PC-3 (cell line): ENCODE measurements at regions not wholly inside any gene's neighbourhood (a gene's known extent, or its start where the extent isn't known, plus 50 kb on each side); places are given as distances from the start of the nearest gene placed in this dataset.
"Not testable (repeated sequence)": the region's sequence is repeated elsewhere in the genome, so short reads cannot be mapped to it uniquely, and the experiment has no call there.

Experiments
- ATAC-seq: fragments of 200-7000 bp; cut with Tn5 transposase; 2 replicates; pipeline ENCODE4 v1.9.1; 2020; ENCODE audit warnings: mild to moderate bottlenecking, moderate library complexity
- BruUV-seq: library from RNA; stranded (reverse); fragments of 400-500 nt; replicated peaks from 2 replicates; lab custom pipeline; 2021; lab: Mats Ljungman, UMichigan
- CTCF ChIA-PET: fragments of 300-600 bp; sonication (Branson Sonifier 250); formaldehyde crosslinking; loops from one replicate; lab custom pipeline; 2022; ENCODE audit warnings: antibody characterized with exemption; lab: Charles Lee
- POLR2A ChIA-PET: fragments of 300-600 bp; sonication (Branson Sonifier 250); formaldehyde crosslinking; loops from one replicate; lab custom pipeline; 2022; ENCODE audit warnings: antibody characterized with exemption; ENCODE audit not compliant: unreplicated experiment; lab: Charles Lee
- DNase-seq: peaks from one replicate; pipeline ENCODE4 v3.0.0-alpha.2; 2015
- H2AFZ ChIP-seq: fragments of 300-600 bp; sonication (generic); 2 replicates; pipeline ENCODE4 v1.6.0; 2016; ENCODE audit warnings: antibody characterized with exemption, low read length
- H3F3A ChIP-seq: fragments of 300-600 bp; sonication (generic); one replicate; pipeline ENCODE4 v1.6.0; 2017; ENCODE audit warnings: antibody characterized with exemption, low read length, control low read depth, mild to moderate bottlenecking; ENCODE audit not compliant: unreplicated experiment
- H3K27ac ChIP-seq: fragments of 300-600 bp; sonication (generic); 2 replicates; pipeline ENCODE4 v1.5.1; 2016; ENCODE audit warnings: mild to moderate bottlenecking, low read length
- H3K27me3 ChIP-seq: fragments of 300-600 bp; sonication (generic); 2 replicates; pipeline ENCODE4 v1.6.1; 2016; ENCODE audit warnings: low read length, mixed read lengths
- H3K36me3 ChIP-seq: fragments of 300-600 bp; sonication (generic); 2 replicates; pipeline ENCODE4 v1.6.1; 2016; ENCODE audit warnings: low read depth, mixed run types, low read length, mixed read lengths
- H3K4me1 ChIP-seq: fragments of 300-600 bp; sonication (generic); 2 replicates; pipeline ENCODE4 v1.5.1; 2016; ENCODE audit warnings: low read length; ENCODE audit not compliant: insufficient read depth
- H3K4me2 ChIP-seq: fragments of 300-600 bp; sonication (generic); 2 replicates; pipeline ENCODE4 v1.6.0; 2016; ENCODE audit warnings: low read length
- H3K4me3 ChIP-seq: fragments of 300-600 bp; sonication (generic); 2 replicates; pipeline ENCODE4 v1.5.1; 2016; ENCODE audit warnings: mild to moderate bottlenecking, low read length, mixed read lengths
- H3K79me2 ChIP-seq: fragments of 300-600 bp; sonication (generic); 2 replicates; pipeline ENCODE4 v1.6.1; 2017; ENCODE audit warnings: low read length, mixed read lengths
- H3K9ac ChIP-seq: fragments of 300-600 bp; sonication (generic); 2 replicates; pipeline ENCODE4 v1.6.0; 2016; ENCODE audit warnings: mild to moderate bottlenecking, low read length
- H3K9me2 ChIP-seq: fragments of 300-600 bp; sonication (generic); replicated peaks from 2 replicates; pipeline ENCODE4 v1.6.1; 2016; ENCODE audit warnings: mixed run types, low read length, mixed read lengths
- H3K9me3 ChIP-seq: fragments of 300-600 bp; sonication (generic); 2 replicates; pipeline ENCODE4 v1.6.1; 2016; ENCODE audit warnings: low read length, mixed read lengths
- H4K20me1 ChIP-seq: fragments of 300-600 bp; sonication (generic); 2 replicates; pipeline ENCODE4 v1.6.1; 2016; ENCODE audit warnings: low read length, mixed read lengths
- CTCF ChIP-seq: fragments of 300-600 bp; sonication (generic); conservative IDR thresholded peaks from 2 replicates; pipeline ENCODE4 v1.5.1; 2017; ENCODE audit warnings: antibody characterized with exemption, low read depth, mild to moderate bottlenecking, low read length
- EZH2 ChIP-seq: fragments of 300-600 bp; sonication (generic); IDR thresholded peaks from one replicate; pipeline ENCODE4 v1.6.1; 2017; ENCODE audit warnings: antibody characterized with exemption, mild to moderate bottlenecking, low read length; ENCODE audit not compliant: unreplicated experiment
- EZH2phosphoT487 ChIP-seq: fragments of 300-600 bp; sonication (generic); IDR thresholded peaks from 2 replicates; pipeline ENCODE4 v1.6.1; 2018; ENCODE audit warnings: mild to moderate bottlenecking, antibody characterized with exemption, low read length, borderline replicate concordance
- intact Hi-C: fragments of 100-400 bp; cut with micrococcal nuclease; formaldehyde crosslinking; loops from 2 replicates; pipeline ENCODE4 v1.9.0; 2023

DNA sequence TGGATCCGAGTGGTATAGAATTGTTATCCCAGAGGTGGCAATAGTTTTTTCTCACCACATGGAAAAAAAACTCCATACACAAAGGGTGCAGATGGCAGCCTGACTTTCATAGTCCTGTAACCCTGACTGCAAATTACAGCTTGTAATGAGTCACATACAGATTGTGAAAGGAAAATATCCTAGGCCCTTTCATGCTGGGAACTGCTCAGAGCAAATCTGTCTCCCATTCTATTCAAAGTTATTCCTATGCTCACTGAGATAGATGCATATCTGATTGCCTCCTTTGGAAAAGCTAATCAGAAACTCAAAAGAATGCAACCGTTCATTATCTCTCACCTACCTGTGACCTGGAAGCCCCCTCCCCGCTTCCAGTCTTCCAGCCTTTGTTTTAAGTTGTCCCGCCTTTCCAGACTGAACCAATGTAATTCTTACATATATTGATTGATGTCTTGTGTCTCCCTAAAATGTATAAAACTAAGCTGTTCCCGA is 108.7 kb upstream of the MAP3K4 start:
- Histone ChIP-seq H4K20me1 (no peaks in the 10 kb centered on the region), H3K9ac (no peak overlapping the region), H3K27me3 (no peaks in the 10 kb centered on the region), H3F3A (no peaks in the 10 kb centered on the region), H3K79me2 (no peaks in the 10 kb centered on the region), H3K27ac (no peak overlapping the region), H3K4me3 (no peak overlapping the region), H3K4me1 (peaks cover 6% of the 10 kb centered on the region; the same call in 1 of the 2 replicates), H3K4me2 (no peak overlapping the region), H3K9me3 (no peaks in the 10 kb centered on the region), H3K36me3 (no peaks in the 10 kb centered on the region), H2AFZ (no peak overlapping the region), H3K9me2 (no peaks in the 10 kb centered on the region)
- TF ChIP-seq CTCF (no peak), EZH2 (no peak), EZH2phosphoT487 (no peak)
- no TSS peak for BruUV-seq
- POLR2A ChIA-PET, result no interaction called here
- ATAC-seq (no peak), DNase-seq (no peak)
- CTCF ChIA-PET, result no interaction called here
- intact Hi-C loops, result no loop called here

- Histone ChIP-seq H3K4me3 (no peak overlapping the region), H3K27me3 (no peaks in the 10 kb centered on the region), H3K9ac (no peak overlapping the region), H3F3A (no peaks in the 10 kb centered on the region), H3K27ac (no peak overlapping the region), H3K9me2 (no peaks in the 10 kb centered on the region), H3K4me1 (peaks cover 6% of the 10 kb centered on the region; the same call in 1 of the 2 replicates), H3K79me2 (no peaks in the 10 kb centered on the region), H3K4me2 (no peak overlapping the region), H3K36me3 (no peaks in the 10 kb centered on the region), H3K9me3 (no peaks in the 10 kb centered on the region), H2AFZ (no peak overlapping the region), H4K20me1 (no peaks in the 10 kb centered on the region)
- ATAC-seq (no peak), DNase-seq (no peak)
- no TSS peak for BruUV-seq
- intact Hi-C loops, result no loop called here
- CTCF ChIA-PET, result no interaction called here
- POLR2A ChIA-PET, result no interaction called here
- TF ChIP-seq CTCF (no peak), EZH2phosphoT487 (no peak), EZH2 (no peak)
Measured at GRCh38 chr6:160883560-160883959, 108.0 kb upstream of the MAP3K4 start.

GRCh38 chr6:160883999-160884398 is 107.6 kb upstream of the MAP3K4 start:
- Histone ChIP-seq H3K27me3 (no peaks in the 10 kb centered on the region), H3K4me2 (no peak overlapping the region), H3K9me3 (no peaks in the 10 kb centered on the region), H3K79me2 (no peaks in the 10 kb centered on the region), H3K27ac (no peak overlapping the region), H3K9me2 (no peaks in the 10 kb centered on the region), H3F3A (no peaks in the 10 kb centered on the region), H3K9ac (no peak overlapping the region), H4K20me1 (no peaks in the 10 kb centered on the region), H2AFZ (no peak overlapping the region), H3K4me1 (peaks cover 6% of the 10 kb centered on the region; the same call in 1 of the 2 replicates), H3K36me3 (no peaks in the 10 kb centered on the region), H3K4me3 (no peak overlapping the region)
- ChIA-PET CTCF (no interaction called here), POLR2A (no interaction called here)
- BruUV-seq, result no TSS peak
- TF ChIP-seq CTCF (no peak), EZH2 (no peak), EZH2phosphoT487 (no peak)
- DNase-seq (no peak), ATAC-seq (no peak)
- intact Hi-C loops, result no loop called here

- DNase-seq, BruUV-seq, H3K27me3 ChIP-seq, H4K20me1 ChIP-seq, H2AFZ ChIP-seq, H3F3A ChIP-seq, H3K9me3 ChIP-seq, intact Hi-C loops, H3K4me3 ChIP-seq, H3K9me2 ChIP-seq, CTCF ChIA-PET, H3K9ac ChIP-seq, H3K27ac ChIP-seq, H3K4me1 ChIP-seq, H3K36me3 ChIP-seq, H3K79me2 ChIP-seq, ATAC-seq, H3K4me2 ChIP-seq, POLR2A ChIA-PET: not testable (repeated sequence)
Measured at GRCh38 chr6:160889148-160889547, 102.4 kb upstream of the MAP3K4 start.
